HCT116 (cell line): ENCODE measurements at regions not wholly inside any gene's neighbourhood (a gene's known extent, or its start where the extent isn't known, plus 50 kb on each side); places are given as distances from the start of the nearest gene placed in this dataset.

Source experiments
- ATAC-seq: fragments of 200-7000 bp; cut with Tn5 transposase; 2 replicates; pipeline ENCODE4 v1.9.1; 2020; ENCODE audit warnings: mild to moderate bottlenecking, moderate library complexity
- BruUV-seq: library from RNA; stranded (reverse); fragments of 400-500 nt; replicated peaks from 2 replicates; lab custom pipeline; 2021; lab: Mats Ljungman, UMichigan
- CTCF ChIA-PET: fragments of 300-600 bp; sonication (Branson Sonifier 250); formaldehyde crosslinking; loops from one replicate; lab custom pipeline; 2021; ENCODE audit warnings: antibody characterized with exemption; lab: Charles Lee
- POLR2A ChIA-PET: fragments of 300-600, 350-600 bp; sonication (Branson Sonifier 250); formaldehyde crosslinking; loops from one replicate; lab custom pipeline; 2021; ENCODE audit warnings: antibody characterized with exemption; lab: Charles Lee
- RAD21 ChIA-PET, 2 experiments: fragments of 300-600 bp; sonication (Branson Sonifier 250); formaldehyde crosslinking; loops; one replicate each; lab custom pipeline; 2023; ENCODE audit warnings: low total read pairs in 2 of 2; ENCODE audit not compliant: uncharacterized antibody in 2 of 2, unreplicated experiment in 2 of 2, low non-redundant PET in 1 of 2; lab: Charles Lee
- DNase-seq: peaks from one replicate; pipeline ENCODE4 v3.0.0-alpha.2; 2010; ENCODE audit warnings: low read depth, low spot score
- H2AFZ ChIP-seq: fragments of 200-600 bp; shearing (Covaris generic), sonication (generic); 2 replicates; pipeline ENCODE4 v1.6.1; 2017; ENCODE audit warnings: low read depth, mixed run types, mixed read lengths, antibody characterized with exemption, low read length; ENCODE audit not compliant: poor library complexity, severe bottlenecking
- H3K27ac ChIP-seq: 2 replicates; pipeline ENCODE4 v1.5.1; 2012; ENCODE audit warnings: low read depth, low read length
- H3K27me3 ChIP-seq: fragments of 200-600 bp; sonication (generic); 2 replicates; pipeline ENCODE4 v1.6.1; 2016; ENCODE audit warnings: mixed run types, low read length, mixed read lengths; ENCODE audit not compliant: insufficient read depth
- H3K36me3 ChIP-seq, 2 experiments: fragments of 200-500 bp in 1 of 2; fragments of 200-600 bp in 1 of 2; sonication (Bioruptor generic) in 1 of 2; sonication (generic) in 1 of 2; 2 replicates each; pipeline versions ENCODE4 v1.5.1 to v1.6.1; 2014 to 2016; ENCODE audit warnings: low read length in 2 of 2, inconsistent platforms in 1 of 2, mixed read lengths in 1 of 2, mixed run types in 1 of 2; ENCODE audit not compliant: insufficient read depth in 2 of 2, control insufficient read depth in 1 of 2
- H3K4me1 ChIP-seq, 2 experiments: fragments of 200-600 bp in 1 of 2; sonication (generic) in 1 of 2; 2 replicates each; pipeline versions ENCODE4 v1.5.1 to v1.6.1; 2012 to 2017; ENCODE audit warnings: low read length in 2 of 2, inconsistent platforms in 1 of 2, mild to moderate bottlenecking in 1 of 2, mixed read lengths in 1 of 2, mixed run types in 1 of 2, moderate library complexity in 1 of 2; ENCODE audit not compliant: insufficient read depth in 2 of 2, control insufficient read depth in 1 of 2
- H3K4me2 ChIP-seq: fragments of 200-600 bp; sonication (generic); 2 replicates; pipeline ENCODE4 v1.6.1; 2017; ENCODE audit warnings: mixed run types, low read length, mixed read lengths
- H3K4me3 ChIP-seq, 2 experiments: fragments of 200-600 bp in 1 of 2; sonication (generic) in 1 of 2; replicated peaks in 1 of 2; 2 replicates each; pipeline ENCODE4 v1.5.1; 2011 to 2016; ENCODE audit warnings: low read length in 2 of 2, control low read depth in 1 of 2, low read depth in 1 of 2, mild to moderate bottlenecking in 1 of 2, mixed read lengths in 1 of 2, mixed run types in 1 of 2
- H3K79me2 ChIP-seq: fragments of 200-600 bp; sonication (generic); 2 replicates; pipeline ENCODE4 v1.6.1; 2017; ENCODE audit warnings: mild to moderate bottlenecking, mixed run types, low read length, moderate library complexity, mixed read lengths; ENCODE audit not compliant: insufficient read depth
- H3K9ac ChIP-seq: fragments of 200-600 bp; sonication (generic); 2 replicates; pipeline ENCODE4 v1.6.1; 2016; ENCODE audit warnings: low read length, mixed read lengths
- H3K9me2 ChIP-seq: fragments of 200-600 bp; sonication (generic), shearing (Covaris generic); 2 replicates; pipeline ENCODE4 v1.6.1; 2017; ENCODE audit warnings: mixed run types, mild to moderate bottlenecking, moderate library complexity; ENCODE audit not compliant: insufficient read depth
- H3K9me3 ChIP-seq, 2 experiments: fragments of 200-500 bp in 1 of 2; fragments of 200-600 bp in 1 of 2; sonication (Bioruptor generic) in 1 of 2; sonication (generic) in 1 of 2; 2 replicates each; pipeline ENCODE4 v1.6.1; 2014 to 2017; ENCODE audit warnings: low read length in 2 of 2, mixed read lengths in 2 of 2, inconsistent platforms in 1 of 2, low read depth in 1 of 2, mild to moderate bottlenecking in 1 of 2, mixed run types in 1 of 2, moderate library complexity in 1 of 2; ENCODE audit not compliant: control insufficient read depth in 1 of 2, insufficient read depth in 1 of 2
- H4K20me1 ChIP-seq: fragments of 200-600 bp; sonication (generic), shearing (Covaris generic); 2 replicates; pipeline ENCODE4 v1.6.1; 2017; ENCODE audit warnings: mixed run types, mild to moderate bottlenecking, moderate library complexity; ENCODE audit not compliant: insufficient read depth
- CBX3 ChIP-seq: IDR thresholded peaks from 2 replicates; pipeline ENCODE4 v1.6.1; 2012; ENCODE audit warnings: low read depth
- CEBPB ChIP-seq: IDR thresholded peaks from 2 replicates; pipeline ENCODE4 v1.6.1; 2012; ENCODE audit warnings: low read depth
- EGR1 ChIP-seq: IDR thresholded peaks from 2 replicates; pipeline ENCODE4 v1.6.1; 2012; ENCODE audit warnings: low read depth
- EZH2 ChIP-seq: fragments of 200-600 bp; sonication (generic); IDR thresholded peaks from 2 replicates; pipeline ENCODE4 v1.6.1; 2017; ENCODE audit warnings: antibody characterized with exemption, mixed run types
- EZH2phosphoT487 ChIP-seq: fragments of 200-600 bp; IDR thresholded peaks from 2 replicates; pipeline ENCODE4 v1.6.1; 2018; ENCODE audit warnings: antibody characterized with exemption, borderline replicate concordance
- FOSL1 ChIP-seq: IDR thresholded peaks from 2 replicates; pipeline ENCODE4 v1.6.1; 2012; ENCODE audit warnings: low read depth
- JUND ChIP-seq: IDR thresholded peaks from 2 replicates; pipeline ENCODE4 v1.6.1; 2012
- POLR2A ChIP-seq: IDR thresholded peaks from 2 replicates; pipeline ENCODE4 v1.7.0; 2011; ENCODE audit warnings: borderline replicate concordance; ENCODE audit not compliant: insufficient read depth, insufficient read length; ENCODE audit errors: extremely low read depth
- POLR2AphosphoS5 ChIP-seq: IDR thresholded peaks from 2 replicates; pipeline ENCODE4 v1.6.1; 2011; ENCODE audit warnings: mild to moderate bottlenecking, low read depth, low read length, moderate library complexity
- RAD21 ChIP-seq: IDR thresholded peaks from 2 replicates; pipeline ENCODE4 v1.6.1; 2012; ENCODE audit warnings: low read depth, mild to moderate bottlenecking
- SIN3A ChIP-seq: IDR thresholded peaks from 2 replicates; pipeline ENCODE4 v1.6.1; 2012; ENCODE audit warnings: low read depth
- SP1 ChIP-seq: IDR thresholded peaks from 2 replicates; pipeline ENCODE4 v1.6.1; 2012; ENCODE audit warnings: low read depth
- TCF7L2 ChIP-seq: IDR thresholded peaks from 2 replicates; pipeline ENCODE4 v1.7.0; 2011; ENCODE audit warnings: borderline replicate concordance, inconsistent platforms; ENCODE audit not compliant: insufficient read depth, insufficient read length; ENCODE audit errors: extremely low read depth
- YY1 ChIP-seq: IDR thresholded peaks from 2 replicates; pipeline ENCODE4 v1.6.1; 2011; ENCODE audit warnings: low read length, low read depth, moderate library complexity, mild to moderate bottlenecking; ENCODE audit not compliant: insufficient replicate concordance; ENCODE audit errors: extremely low read depth
- ZFX ChIP-seq: fragments of 450-650 bp; IDR thresholded peaks from 2 replicates; pipeline ENCODE4 v1.6.1; 2017
- intact Hi-C: fragments of 100-400 bp; cut with micrococcal nuclease; formaldehyde crosslinking; loops from 2 replicates; pipeline ENCODE4 v1.10.0; 2022
- TF ChIP-seq, protein P1 (sequence below): IDR thresholded peaks from 2 replicates; pipeline ENCODE4 v1.6.1; 2012; ENCODE audit warnings: low read depth
- TF ChIP-seq, protein P2 (sequence below), 3 experiments: fragments of 200-600 bp in 1 of 3; sonication (generic) in 1 of 3; IDR thresholded peaks in 2 of 3; conservative IDR thresholded peaks in 1 of 3; 2 replicates each; pipeline ENCODE4 v1.5.1; 2012 to 2017; ENCODE audit warnings: low read depth in 2 of 3, low read length in 2 of 3, antibody characterized with exemption in 1 of 3, borderline replicate concordance in 1 of 3, control low read depth in 1 of 3, mild to moderate bottlenecking in 1 of 3, mixed read lengths in 1 of 3, mixed run types in 1 of 3, moderate library complexity in 1 of 3; ENCODE audit not compliant: insufficient read depth in 1 of 3
- TF ChIP-seq, protein P3 (sequence below): IDR thresholded peaks from 2 replicates; pipeline ENCODE4 v1.6.1; 2012

DNA sequence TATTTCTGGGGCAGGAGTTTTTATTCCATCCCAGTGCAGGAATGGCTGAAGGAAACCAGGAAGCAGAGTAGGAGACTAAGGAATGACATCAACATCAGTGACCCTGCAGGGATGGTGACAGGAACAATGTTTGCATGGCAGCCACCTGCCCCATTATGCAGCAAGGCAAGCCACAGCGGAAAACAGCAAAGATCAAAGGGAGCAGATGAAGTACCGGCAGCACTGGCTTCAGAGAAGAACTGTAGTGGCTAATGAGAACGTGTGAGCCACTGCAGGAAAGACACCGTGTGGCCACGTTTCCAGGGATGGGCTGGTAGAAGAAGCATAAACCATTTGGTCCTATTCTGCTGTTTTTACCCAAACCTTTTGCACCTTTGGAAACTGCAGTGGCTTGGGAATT, 52.9 kb upstream of the TAB2 start:
- ChIA-PET RAD21 (no interaction called here), CTCF (no interaction called here), POLR2A (no interaction called here)
- Histone ChIP-seq H3K9me3 (no peaks in the 10 kb centered on the region), H2AFZ (no peak overlapping the region), H3K4me1 (peaks cover 0 to 5% of the 10 kb centered on the region in 2 experiments; a peak in 1 of 4 replicates), H3K27me3 (no peaks in the 10 kb centered on the region), H4K20me1 (no peaks in the 10 kb centered on the region), H3K9me2 (no peaks in the 10 kb centered on the region), H3K27ac (no peak overlapping the region), H3K4me3 (no peak overlapping the region), H3K9ac (no peak overlapping the region), H3K36me3 (no peaks in the 10 kb centered on the region), H3K4me2 (no peak overlapping the region), H3K79me2 (no peaks in the 10 kb centered on the region)
- DNase-seq, result no peak
- BruUV-seq, result no TSS peak
- intact Hi-C loops, result no loop called here
- ATAC-seq, result no peak
- TF ChIP-seq JUND (no peak), CEBPB (no peak), TCF7L2 (peak; percentile 50), POLR2AphosphoS5 (no peak)

DNA sequence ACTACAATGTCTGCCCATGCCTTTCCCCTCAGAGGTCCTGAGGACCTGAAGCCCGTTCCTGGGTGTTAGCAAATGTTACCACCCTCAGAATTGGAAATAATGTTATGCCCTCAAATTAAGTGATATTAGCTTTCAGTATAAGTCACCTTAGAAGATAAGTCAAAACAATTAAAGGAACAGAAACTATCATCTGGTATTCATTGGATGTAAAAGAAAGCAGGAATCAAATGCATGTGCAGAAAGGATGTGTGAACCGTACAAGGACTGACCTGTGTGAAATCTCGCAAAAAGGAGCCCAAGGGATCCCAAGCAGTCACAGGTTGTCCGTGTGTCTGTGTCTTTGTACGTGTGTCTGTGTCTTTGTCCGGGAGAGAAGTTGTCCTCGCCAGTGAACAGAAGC, 51.6 kb upstream of the TAB2 start:
- intact Hi-C loops, result no loop called here
- CTCF ChIA-PET, result no interaction called here
- H3K9me3 ChIP-seq, result no peaks in the 10 kb centered on the region
- TF ChIP-seq, protein P1, sequence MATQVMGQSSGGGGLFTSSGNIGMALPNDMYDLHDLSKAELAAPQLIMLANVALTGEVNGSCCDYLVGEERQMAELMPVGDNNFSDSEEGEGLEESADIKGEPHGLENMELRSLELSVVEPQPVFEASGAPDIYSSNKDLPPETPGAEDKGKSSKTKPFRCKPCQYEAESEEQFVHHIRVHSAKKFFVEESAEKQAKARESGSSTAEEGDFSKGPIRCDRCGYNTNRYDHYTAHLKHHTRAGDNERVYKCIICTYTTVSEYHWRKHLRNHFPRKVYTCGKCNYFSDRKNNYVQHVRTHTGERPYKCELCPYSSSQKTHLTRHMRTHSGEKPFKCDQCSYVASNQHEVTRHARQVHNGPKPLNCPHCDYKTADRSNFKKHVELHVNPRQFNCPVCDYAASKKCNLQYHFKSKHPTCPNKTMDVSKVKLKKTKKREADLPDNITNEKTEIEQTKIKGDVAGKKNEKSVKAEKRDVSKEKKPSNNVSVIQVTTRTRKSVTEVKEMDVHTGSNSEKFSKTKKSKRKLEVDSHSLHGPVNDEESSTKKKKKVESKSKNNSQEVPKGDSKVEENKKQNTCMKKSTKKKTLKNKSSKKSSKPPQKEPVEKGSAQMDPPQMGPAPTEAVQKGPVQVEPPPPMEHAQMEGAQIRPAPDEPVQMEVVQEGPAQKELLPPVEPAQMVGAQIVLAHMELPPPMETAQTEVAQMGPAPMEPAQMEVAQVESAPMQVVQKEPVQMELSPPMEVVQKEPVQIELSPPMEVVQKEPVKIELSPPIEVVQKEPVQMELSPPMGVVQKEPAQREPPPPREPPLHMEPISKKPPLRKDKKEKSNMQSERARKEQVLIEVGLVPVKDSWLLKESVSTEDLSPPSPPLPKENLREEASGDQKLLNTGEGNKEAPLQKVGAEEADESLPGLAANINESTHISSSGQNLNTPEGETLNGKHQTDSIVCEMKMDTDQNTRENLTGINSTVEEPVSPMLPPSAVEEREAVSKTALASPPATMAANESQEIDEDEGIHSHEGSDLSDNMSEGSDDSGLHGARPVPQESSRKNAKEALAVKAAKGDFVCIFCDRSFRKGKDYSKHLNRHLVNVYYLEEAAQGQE, result no peak
- TF ChIP-seq TCF7L2, result no peak
- no peak for TF ChIP-seq SP1
- no peak for TF ChIP-seq CEBPB
- no peak for TF ChIP-seq YY1
- TF ChIP-seq, protein P2, sequence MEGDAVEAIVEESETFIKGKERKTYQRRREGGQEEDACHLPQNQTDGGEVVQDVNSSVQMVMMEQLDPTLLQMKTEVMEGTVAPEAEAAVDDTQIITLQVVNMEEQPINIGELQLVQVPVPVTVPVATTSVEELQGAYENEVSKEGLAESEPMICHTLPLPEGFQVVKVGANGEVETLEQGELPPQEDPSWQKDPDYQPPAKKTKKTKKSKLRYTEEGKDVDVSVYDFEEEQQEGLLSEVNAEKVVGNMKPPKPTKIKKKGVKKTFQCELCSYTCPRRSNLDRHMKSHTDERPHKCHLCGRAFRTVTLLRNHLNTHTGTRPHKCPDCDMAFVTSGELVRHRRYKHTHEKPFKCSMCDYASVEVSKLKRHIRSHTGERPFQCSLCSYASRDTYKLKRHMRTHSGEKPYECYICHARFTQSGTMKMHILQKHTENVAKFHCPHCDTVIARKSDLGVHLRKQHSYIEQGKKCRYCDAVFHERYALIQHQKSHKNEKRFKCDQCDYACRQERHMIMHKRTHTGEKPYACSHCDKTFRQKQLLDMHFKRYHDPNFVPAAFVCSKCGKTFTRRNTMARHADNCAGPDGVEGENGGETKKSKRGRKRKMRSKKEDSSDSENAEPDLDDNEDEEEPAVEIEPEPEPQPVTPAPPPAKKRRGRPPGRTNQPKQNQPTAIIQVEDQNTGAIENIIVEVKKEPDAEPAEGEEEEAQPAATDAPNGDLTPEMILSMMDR (IDR thresholded peaks at IDR 0.05 in 2 of 3, conservative IDR thresholded peaks at IDR 0.05 in 1 of 3; ENCODE audit: borderline replicate concordance in 1 of 3, insufficient read depth in 1 of 3, low read depth in 2 of 3, low read length in 2 of 3), result no peak
- no peak for TF ChIP-seq SIN3A
- no peak for TF ChIP-seq CBX3
- no peak for TF ChIP-seq EGR1
- no peak for TF ChIP-seq EZH2phosphoT487
- no peak for TF ChIP-seq RAD21
- TF ChIP-seq, protein P3, sequence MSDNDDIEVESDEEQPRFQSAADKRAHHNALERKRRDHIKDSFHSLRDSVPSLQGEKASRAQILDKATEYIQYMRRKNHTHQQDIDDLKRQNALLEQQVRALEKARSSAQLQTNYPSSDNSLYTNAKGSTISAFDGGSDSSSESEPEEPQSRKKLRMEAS, result no peak
- no peak for TF ChIP-seq JUND
- no peak for TF ChIP-seq ZFX
- TF ChIP-seq FOSL1, result no peak
- TF ChIP-seq EZH2, result no peak
- TF ChIP-seq POLR2A, result no peak

More for the DNA sequence above, 51.6 kb upstream of the TAB2 start:
- H3K27me3 ChIP-seq, result no peaks in the 10 kb centered on the region
- no peak overlapping the region for H3K4me2 ChIP-seq
- H3K79me2 ChIP-seq, result no peaks in the 10 kb centered on the region
- no peak overlapping the region for H3K9ac ChIP-seq
- no peaks in the 10 kb centered on the region for H3K9me2 ChIP-seq
- no peaks in the 10 kb centered on the region for H4K20me1 ChIP-seq
- no peak overlapping the region for H3K27ac ChIP-seq
- H3K36me3 ChIP-seq, result no peaks in the 10 kb centered on the region
- no peak overlapping the region for H2AFZ ChIP-seq
- ChIA-PET POLR2A (no interaction called here), RAD21 (no interaction called here)
- DNase-seq (no peak), ATAC-seq (no peak)
- BruUV-seq, result no TSS peak
- H3K4me3 ChIP-seq, result no peak overlapping the region
- H3K4me1 ChIP-seq, result peaks cover 0 to 5% of the 10 kb centered on the region in 2 experiments; a peak in 1 of 4 replicates
